HL-60 (cell line): ENCODE measurements at regions not wholly inside any gene's neighbourhood (a gene's known extent, or its start where the extent isn't known, plus 50 kb on each side); places are given as distances from the start of the nearest gene placed in this dataset.

ENCODE experiments used
- DNase-seq, 2 experiments: peaks; one replicate each; pipeline ENCODE4 v3.0.0-alpha.2; 2010 to 2020; ENCODE audit warnings: low read depth in 1 of 2, low spot score in 1 of 2
- H3K27ac ChIP-seq: fragments of 250-450 bp; sonication (Bioruptor Pico); replicated peaks from 2 replicates; pipeline ENCODE4 v1.5.1; 2020; ENCODE audit warnings: mild to moderate bottlenecking, moderate library complexity
- H3K27me3 ChIP-seq: fragments of 250-450 bp; sonication (Bioruptor Pico); 2 replicates; pipeline ENCODE4 v1.5.1; 2021; ENCODE audit warnings: mild to moderate bottlenecking, moderate library complexity; ENCODE audit not compliant: insufficient read depth, poor library complexity, severe bottlenecking
- H3K4me3 ChIP-seq: replicated peaks from 2 replicates; pipeline ENCODE4 v1.5.1; 2011; ENCODE audit warnings: mild to moderate bottlenecking, control low read depth, low read length; ENCODE audit not compliant: insufficient read depth
- GABPA ChIP-seq: IDR thresholded peaks from 2 replicates; pipeline ENCODE4 v1.6.1; 2012; ENCODE audit warnings: low read depth
- POLR2AphosphoS5 ChIP-seq: IDR thresholded peaks from 2 replicates; pipeline ENCODE4 v1.6.1; 2012; ENCODE audit warnings: low read depth
- SPI1 ChIP-seq: IDR thresholded peaks from 2 replicates; pipeline ENCODE4 v1.6.1; 2012; ENCODE audit warnings: low read depth, mild to moderate bottlenecking, borderline replicate concordance
- TF ChIP-seq, protein P1 (sequence below): IDR thresholded peaks from 2 replicates; pipeline ENCODE4 v1.6.1; 2012; ENCODE audit warnings: low read depth; ENCODE audit not compliant: insufficient replicate concordance
- TF ChIP-seq, protein P2 (sequence below): IDR thresholded peaks from one replicate; pipeline ENCODE4 v1.5.1; 2011; ENCODE audit warnings: low read length, control low read depth, inconsistent platforms; ENCODE audit not compliant: insufficient read depth

DNA sequence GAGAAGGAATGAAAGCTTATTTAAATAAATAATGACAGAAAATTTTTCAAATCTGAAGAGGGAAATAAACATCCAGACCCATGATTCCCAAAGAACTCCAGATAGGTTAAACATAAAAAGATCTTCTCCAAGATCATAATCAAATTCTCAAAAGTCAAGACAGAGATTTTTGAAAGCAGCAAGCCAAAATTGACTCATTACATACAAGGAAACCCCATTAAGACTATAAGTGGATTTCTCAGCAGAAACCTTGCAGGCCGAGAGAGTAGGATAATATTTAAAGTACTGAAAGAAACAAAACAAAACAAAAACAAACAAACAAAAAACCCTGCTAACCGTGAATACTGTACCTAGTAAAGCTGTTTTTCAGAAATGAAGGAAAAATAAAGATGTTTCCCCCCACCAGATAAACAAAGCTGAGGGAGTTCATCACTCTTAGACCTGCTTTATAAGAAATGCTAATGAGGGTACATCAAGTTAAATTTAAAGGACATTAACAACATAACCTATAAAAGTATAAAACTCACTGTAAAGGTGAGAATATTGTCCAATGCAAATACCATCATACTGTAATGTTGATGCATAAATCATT is 412.2 kb downstream of the INSC start:
- no peak overlapping the region for H3K4me3 ChIP-seq
- H3K27me3 ChIP-seq = no peaks in the 10 kb centered on the region
- no peak for DNase-seq
- TF ChIP-seq SPI1 = no peak
- TF ChIP-seq GABPA = no peak
- TF ChIP-seq, protein P1, sequence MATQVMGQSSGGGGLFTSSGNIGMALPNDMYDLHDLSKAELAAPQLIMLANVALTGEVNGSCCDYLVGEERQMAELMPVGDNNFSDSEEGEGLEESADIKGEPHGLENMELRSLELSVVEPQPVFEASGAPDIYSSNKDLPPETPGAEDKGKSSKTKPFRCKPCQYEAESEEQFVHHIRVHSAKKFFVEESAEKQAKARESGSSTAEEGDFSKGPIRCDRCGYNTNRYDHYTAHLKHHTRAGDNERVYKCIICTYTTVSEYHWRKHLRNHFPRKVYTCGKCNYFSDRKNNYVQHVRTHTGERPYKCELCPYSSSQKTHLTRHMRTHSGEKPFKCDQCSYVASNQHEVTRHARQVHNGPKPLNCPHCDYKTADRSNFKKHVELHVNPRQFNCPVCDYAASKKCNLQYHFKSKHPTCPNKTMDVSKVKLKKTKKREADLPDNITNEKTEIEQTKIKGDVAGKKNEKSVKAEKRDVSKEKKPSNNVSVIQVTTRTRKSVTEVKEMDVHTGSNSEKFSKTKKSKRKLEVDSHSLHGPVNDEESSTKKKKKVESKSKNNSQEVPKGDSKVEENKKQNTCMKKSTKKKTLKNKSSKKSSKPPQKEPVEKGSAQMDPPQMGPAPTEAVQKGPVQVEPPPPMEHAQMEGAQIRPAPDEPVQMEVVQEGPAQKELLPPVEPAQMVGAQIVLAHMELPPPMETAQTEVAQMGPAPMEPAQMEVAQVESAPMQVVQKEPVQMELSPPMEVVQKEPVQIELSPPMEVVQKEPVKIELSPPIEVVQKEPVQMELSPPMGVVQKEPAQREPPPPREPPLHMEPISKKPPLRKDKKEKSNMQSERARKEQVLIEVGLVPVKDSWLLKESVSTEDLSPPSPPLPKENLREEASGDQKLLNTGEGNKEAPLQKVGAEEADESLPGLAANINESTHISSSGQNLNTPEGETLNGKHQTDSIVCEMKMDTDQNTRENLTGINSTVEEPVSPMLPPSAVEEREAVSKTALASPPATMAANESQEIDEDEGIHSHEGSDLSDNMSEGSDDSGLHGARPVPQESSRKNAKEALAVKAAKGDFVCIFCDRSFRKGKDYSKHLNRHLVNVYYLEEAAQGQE = no peak
- TF ChIP-seq POLR2AphosphoS5 = no peak
- TF ChIP-seq, protein P2, sequence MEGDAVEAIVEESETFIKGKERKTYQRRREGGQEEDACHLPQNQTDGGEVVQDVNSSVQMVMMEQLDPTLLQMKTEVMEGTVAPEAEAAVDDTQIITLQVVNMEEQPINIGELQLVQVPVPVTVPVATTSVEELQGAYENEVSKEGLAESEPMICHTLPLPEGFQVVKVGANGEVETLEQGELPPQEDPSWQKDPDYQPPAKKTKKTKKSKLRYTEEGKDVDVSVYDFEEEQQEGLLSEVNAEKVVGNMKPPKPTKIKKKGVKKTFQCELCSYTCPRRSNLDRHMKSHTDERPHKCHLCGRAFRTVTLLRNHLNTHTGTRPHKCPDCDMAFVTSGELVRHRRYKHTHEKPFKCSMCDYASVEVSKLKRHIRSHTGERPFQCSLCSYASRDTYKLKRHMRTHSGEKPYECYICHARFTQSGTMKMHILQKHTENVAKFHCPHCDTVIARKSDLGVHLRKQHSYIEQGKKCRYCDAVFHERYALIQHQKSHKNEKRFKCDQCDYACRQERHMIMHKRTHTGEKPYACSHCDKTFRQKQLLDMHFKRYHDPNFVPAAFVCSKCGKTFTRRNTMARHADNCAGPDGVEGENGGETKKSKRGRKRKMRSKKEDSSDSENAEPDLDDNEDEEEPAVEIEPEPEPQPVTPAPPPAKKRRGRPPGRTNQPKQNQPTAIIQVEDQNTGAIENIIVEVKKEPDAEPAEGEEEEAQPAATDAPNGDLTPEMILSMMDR = no peak
- H3K27ac ChIP-seq = no peak overlapping the region

DNA sequence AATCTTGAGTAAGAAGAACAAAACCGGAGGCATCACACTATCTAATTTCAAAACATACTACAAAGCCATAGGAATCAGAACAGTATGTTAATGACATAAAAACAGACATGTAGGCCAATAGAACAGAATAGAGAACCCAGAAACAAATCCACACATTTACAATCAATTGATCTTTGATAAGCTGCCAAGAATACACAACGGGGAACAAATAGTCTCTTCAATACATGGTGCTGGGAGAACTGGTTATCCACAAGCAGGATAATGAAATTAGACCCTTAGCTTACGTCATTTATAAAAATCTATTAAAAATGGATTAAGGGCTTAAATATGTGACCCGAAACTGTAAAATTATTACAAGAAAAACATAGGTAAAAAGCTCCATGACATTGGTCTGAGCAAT is 417.7 kb downstream of the INSC start:
- TF ChIP-seq, protein P1 = no peak
- no peak for TF ChIP-seq SPI1
- no peak for DNase-seq

DNA sequence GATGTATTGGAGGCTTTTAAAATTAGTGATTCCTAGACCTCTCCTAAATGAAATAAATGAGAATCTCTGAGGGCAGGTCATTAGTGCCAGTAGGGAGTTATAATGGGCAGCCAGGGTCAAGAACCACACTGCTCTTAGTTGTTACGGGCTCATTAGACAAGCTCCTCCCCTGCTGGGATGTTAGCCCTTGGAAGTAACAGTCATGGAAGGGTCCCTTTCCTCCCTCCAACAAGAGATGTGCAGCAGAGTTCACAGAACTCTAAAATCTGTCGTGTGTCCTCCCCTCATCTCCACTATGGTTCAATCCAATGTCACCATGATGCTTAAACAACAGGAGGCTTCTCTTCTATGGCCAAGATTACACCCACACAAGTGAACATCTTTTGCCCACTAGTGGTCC is 419.5 kb downstream of the INSC start:
- TF ChIP-seq POLR2AphosphoS5 (no peak), SPI1 (no peak), GABPA (no peak)
- TF ChIP-seq, protein P2 = no peak
- TF ChIP-seq, protein P1 = no peak
- H3K27me3 ChIP-seq = no peaks in the 10 kb centered on the region
- H3K27ac ChIP-seq = no peak overlapping the region
- no peak for DNase-seq
- H3K4me3 ChIP-seq = no peak overlapping the region

More for the DNA sequence above, 417.7 kb downstream of the INSC start:
- Histone ChIP-seq H3K27me3 (no peaks in the 10 kb centered on the region), H3K27ac (no peak overlapping the region), H3K4me3 (no peak overlapping the region)

DNA sequence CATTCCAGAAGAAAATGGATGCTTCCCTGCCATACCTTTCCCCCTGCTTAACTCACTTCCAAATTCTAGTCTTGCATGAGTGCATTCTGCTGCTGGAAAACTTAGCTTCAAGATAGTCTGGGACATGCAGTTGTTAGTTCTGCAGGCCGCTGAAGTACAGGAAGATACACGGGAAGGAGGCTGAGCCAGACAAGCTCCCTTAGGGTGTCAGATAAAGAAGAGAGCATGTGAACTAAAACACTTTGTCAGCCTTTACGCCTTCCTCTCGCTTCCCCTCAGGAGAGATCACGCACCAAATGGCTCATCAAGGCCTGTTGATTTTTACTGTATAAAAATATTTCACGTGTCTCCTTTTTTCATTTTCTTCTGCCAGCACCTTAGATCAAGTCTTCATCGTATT is 420.7 kb downstream of the INSC start:
- Histone ChIP-seq H3K4me3 (no peak overlapping the region), H3K27ac (no peak overlapping the region), H3K27me3 (no peaks in the 10 kb centered on the region)
- no peak for TF ChIP-seq POLR2AphosphoS5
- TF ChIP-seq SPI1 = no peak
- DNase-seq = no peak
